ENCODE measurements at regions not wholly inside any gene's neighbourhood (a gene's known extent, or its start where the extent isn't known, plus 50 kb on each side); places are given as distances from the start of the nearest gene placed in this dataset.
A peak's percentile ranks its signal among the peaks of the same experiment; 100 is the strongest.

DNA sequence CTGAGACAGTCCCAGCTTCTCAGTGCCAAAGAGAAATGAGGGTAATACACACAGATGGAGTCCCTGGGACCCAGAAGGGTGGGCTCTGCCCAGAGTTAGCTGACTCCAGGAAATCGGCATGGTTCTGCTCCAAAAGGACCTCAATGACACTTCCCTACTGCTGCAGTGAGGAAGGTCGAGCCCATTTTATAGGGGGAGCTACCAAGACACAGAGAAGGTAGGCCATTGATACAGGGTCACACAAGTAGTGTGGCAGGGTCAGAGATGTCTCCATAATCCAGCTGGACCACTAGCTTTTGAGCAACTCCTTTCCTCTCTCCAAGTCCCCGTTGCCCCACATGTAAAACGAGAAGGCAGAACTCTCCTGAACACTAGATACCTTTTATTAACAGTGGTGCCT, 276.9 kb downstream of the MYCN start:
- Histone ChIP-seq H3K23ac (ENCODE audit: insufficient read length) (no peak overlapping the region), H2AK5ac (ENCODE audit: low read depth, low read length) (no peak overlapping the region), H4K8ac (ENCODE audit: extremely low read depth, insufficient read depth, low read length) (no peak overlapping the region), H3K4ac (replicated peaks; ENCODE audit: insufficient read length, low read depth, low read length) (no peak overlapping the region), H3K18ac (ENCODE audit: extremely low read depth, low read length) (no peak overlapping the region), H3K27me3 (replicated peaks in 1 of 4; ENCODE audit: control insufficient read depth in 3 of 4, extremely low read depth in 1 of 4, insufficient read depth in 3 of 4, low read length in 3 of 4) (no peaks in the 10 kb centered on the region), H3K14ac (ENCODE audit: insufficient read length) (no peak overlapping the region), H4K20me1 (replicated peaks in 1 of 2; ENCODE audit: control insufficient read depth in 1 of 2, insufficient read depth in 2 of 2, low read length in 2 of 2) (no peaks in the 10 kb centered on the region), H3K56ac (replicated peaks; ENCODE audit: insufficient read length, low read depth, low read length) (no peak overlapping the region), H3K9ac (replicated peaks in 1 of 4; ENCODE audit: extremely low read depth in 1 of 4, low read depth in 3 of 4, low read length in 3 of 4) (no peak overlapping the region), H4K91ac (replicated peaks; ENCODE audit: insufficient read length, low read length) (peak overlapping the region; percentile 1), H2BK20ac (ENCODE audit: low read length) (no peak overlapping the region), H3K27ac (ENCODE audit: low read depth, low read length) (no peak overlapping the region), H2BK120ac (replicated peaks; ENCODE audit: low read depth, low read length) (no peak overlapping the region), H3K9me3 (ENCODE audit: insufficient read depth in 2 of 2, low read depth in 1 of 2, low read length in 1 of 2) (no peaks in the 10 kb centered on the region), H3K79me1 (ENCODE audit: low read depth, low read length) (no peaks in the 10 kb centered on the region), H3K4me3 (ENCODE audit: extremely low read depth in 1 of 4, insufficient read depth in 2 of 4, low read depth in 3 of 4, low read length in 4 of 4) (no peak overlapping the region), H3K79me2 (ENCODE audit: control insufficient read depth in 1 of 2, insufficient read depth in 2 of 2, low read length in 2 of 2) (no peaks in the 10 kb centered on the region), H3K4me1 (replicated peaks in 1 of 4; ENCODE audit: control insufficient read depth in 3 of 4, insufficient read depth in 4 of 4, low read length in 3 of 4) (peaks cover 0 to 12% (median 2%) of the 10 kb centered on the region in 4 experiments; a peak in 3 of 7 replicates), H2AFZ (ENCODE audit: low read length) (no peak overlapping the region), H2BK5ac (ENCODE audit: low read depth, low read length) (no peak overlapping the region), H4K5ac (ENCODE audit: insufficient read length, low read depth, low read length) (no peak overlapping the region), H3K36me3 (ENCODE audit: control insufficient read depth in 2 of 4, insufficient read depth in 4 of 4, low read length in 3 of 4) (no peaks in the 10 kb centered on the region), H3K4me2 (ENCODE audit: insufficient read depth in 1 of 2, low read depth in 2 of 2, low read length in 2 of 2) (no peak overlapping the region), H2BK15ac (ENCODE audit: low read length) (no peak overlapping the region), H2BK12ac (ENCODE audit: low read depth, low read length) (no peak overlapping the region; the same call in 1 of the 2 replicates), H3K23me2 (ENCODE audit: low read depth, low read length) (no peaks in the 10 kb centered on the region)
- ChIA-PET CTCF (ENCODE audit: partially characterized antibody) (interaction anchor here (0.6 to 3.6 kb wide), 8 partner anchors 8 to 278 kb away, joined by 3 to 25 read pairs (median 4); no protein-coding TSS in a partner anchor), POLR2A (ENCODE audit: partially characterized antibody) (no interaction called here)
- WGBS, 2 experiments (ENCODE audit: extremely low coverage in 1 of 2, insufficient coverage in 1 of 2, insufficient read length in 1 of 2, insufficient replicate concordance in 2 of 2, low coverage in 1 of 2, low lambda C conversion rate in 2 of 2, missing lambda C conversion rate in 1 of 2) = 82% methylated on average over 4 of the region's 4 CpGs; no CpG with 5 or more reads in 1 of the 2 experiments
- FAIRE-seq = no peak
- DNase-seq (ENCODE audit: low read depth in 1 of 2, low spot score in 2 of 2) = no peak
- TF ChIP-seq, protein P1, sequence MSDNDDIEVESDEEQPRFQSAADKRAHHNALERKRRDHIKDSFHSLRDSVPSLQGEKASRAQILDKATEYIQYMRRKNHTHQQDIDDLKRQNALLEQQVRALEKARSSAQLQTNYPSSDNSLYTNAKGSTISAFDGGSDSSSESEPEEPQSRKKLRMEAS (IDR thresholded peaks at IDR 0.05) = no peak
- TF ChIP-seq TEAD4 (IDR thresholded peaks at IDR 0.05; ENCODE audit: low read depth, low read length) (no peak), SIX5 (IDR thresholded peaks at IDR 0.05; ENCODE audit: low read depth, low read length) (no peak), SIN3A (conservative IDR thresholded peaks at IDR 0.05 in 1 of 2, IDR thresholded peaks at IDR 0.05 in 1 of 2; ENCODE audit: low read depth in 1 of 2, low read length in 2 of 2) (no peak), CTBP2 (IDR thresholded peaks at IDR 0.05; ENCODE audit: borderline replicate concordance, insufficient read depth, insufficient read length, low read length) (no peak), TAF1 (IDR thresholded peaks at IDR 0.05; ENCODE audit: low read depth, low read length) (no peak), SRF (IDR thresholded peaks at IDR 0.05; ENCODE audit: low read depth, low read length) (no peak), RBBP5 (IDR thresholded peaks at IDR 0.05; ENCODE audit: borderline replicate concordance, low read depth, low read length) (no peak)
- TF ChIP-seq, protein P2, sequence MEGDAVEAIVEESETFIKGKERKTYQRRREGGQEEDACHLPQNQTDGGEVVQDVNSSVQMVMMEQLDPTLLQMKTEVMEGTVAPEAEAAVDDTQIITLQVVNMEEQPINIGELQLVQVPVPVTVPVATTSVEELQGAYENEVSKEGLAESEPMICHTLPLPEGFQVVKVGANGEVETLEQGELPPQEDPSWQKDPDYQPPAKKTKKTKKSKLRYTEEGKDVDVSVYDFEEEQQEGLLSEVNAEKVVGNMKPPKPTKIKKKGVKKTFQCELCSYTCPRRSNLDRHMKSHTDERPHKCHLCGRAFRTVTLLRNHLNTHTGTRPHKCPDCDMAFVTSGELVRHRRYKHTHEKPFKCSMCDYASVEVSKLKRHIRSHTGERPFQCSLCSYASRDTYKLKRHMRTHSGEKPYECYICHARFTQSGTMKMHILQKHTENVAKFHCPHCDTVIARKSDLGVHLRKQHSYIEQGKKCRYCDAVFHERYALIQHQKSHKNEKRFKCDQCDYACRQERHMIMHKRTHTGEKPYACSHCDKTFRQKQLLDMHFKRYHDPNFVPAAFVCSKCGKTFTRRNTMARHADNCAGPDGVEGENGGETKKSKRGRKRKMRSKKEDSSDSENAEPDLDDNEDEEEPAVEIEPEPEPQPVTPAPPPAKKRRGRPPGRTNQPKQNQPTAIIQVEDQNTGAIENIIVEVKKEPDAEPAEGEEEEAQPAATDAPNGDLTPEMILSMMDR (IDR thresholded peaks at IDR 0.05; ENCODE audit: control extremely low read depth in 1 of 3, insufficient read depth in 1 of 3, low read depth in 1 of 3, low read length in 3 of 3) = no peak
- TF ChIP-seq, protein P3, sequence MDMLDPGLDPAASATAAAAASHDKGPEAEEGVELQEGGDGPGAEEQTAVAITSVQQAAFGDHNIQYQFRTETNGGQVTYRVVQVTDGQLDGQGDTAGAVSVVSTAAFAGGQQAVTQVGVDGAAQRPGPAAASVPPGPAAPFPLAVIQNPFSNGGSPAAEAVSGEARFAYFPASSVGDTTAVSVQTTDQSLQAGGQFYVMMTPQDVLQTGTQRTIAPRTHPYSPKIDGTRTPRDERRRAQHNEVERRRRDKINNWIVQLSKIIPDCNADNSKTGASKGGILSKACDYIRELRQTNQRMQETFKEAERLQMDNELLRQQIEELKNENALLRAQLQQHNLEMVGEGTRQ (IDR thresholded peaks at IDR 0.05; ENCODE audit: low read length) = no peak

Data from H1 (cell line).